ENCODE measurements at regions not wholly inside any gene's neighbourhood (a gene's known extent, or its start where the extent isn't known, plus 50 kb on each side); places are given as distances from the start of the nearest gene placed in this dataset.

DNA sequence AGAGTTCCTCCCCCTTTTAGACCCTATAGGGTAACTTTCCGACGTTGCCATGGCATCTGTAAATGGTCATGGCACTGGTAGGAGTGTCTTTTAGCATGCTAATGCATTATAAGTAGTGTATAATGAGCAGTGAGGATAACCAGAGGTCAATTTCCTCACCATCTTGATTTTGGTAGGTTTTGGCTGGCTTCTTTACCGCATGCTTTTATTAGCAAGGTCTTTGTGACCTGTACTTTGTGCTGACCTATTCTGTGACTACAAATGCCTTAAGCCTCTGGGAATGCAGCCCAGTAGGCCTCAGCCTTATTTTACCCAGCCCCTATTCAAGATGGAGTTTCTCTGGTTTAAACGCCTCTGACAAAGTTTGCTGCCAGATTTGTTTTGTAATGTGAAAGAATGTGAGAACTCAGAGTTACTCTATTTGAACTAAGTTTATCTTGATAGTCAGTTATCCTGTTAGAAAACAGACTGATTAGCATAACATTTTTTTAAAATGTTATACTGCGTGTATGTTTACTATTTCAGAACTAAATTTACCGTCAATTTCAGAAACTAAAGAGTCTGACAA, 111.3 kb upstream of the PRSS16 start:
- no peak for DNase-seq
- H3K36me3 ChIP-seq (replicated peaks in 1 of 2): no peaks in the 10 kb centered on the region
- H3K4me3 ChIP-seq: no peak overlapping the region
- peaks cover 16 to 19% of the 10 kb centered on the region in 2 donors for H3K4me1 ChIP-seq (replicated peaks in 1 of 2)
- TF ChIP-seq CTCF (IDR thresholded peaks at IDR 0.05) (no peak), POLR2A (IDR thresholded peaks at IDR 0.05) (no peak)
- WGBS, 4 donors: 89 to 95% (median 92%) methylated on average over 6 of the region's 6 CpGs
- intact Hi-C loops (cut with DNase I): no loop called here
- no peaks in the 10 kb centered on the region for H3K9me3 ChIP-seq (replicated peaks in 1 of 3)
- no peak overlapping the region for H3K27ac ChIP-seq
- H3K27me3 ChIP-seq: no peaks in the 10 kb centered on the region

DNA sequence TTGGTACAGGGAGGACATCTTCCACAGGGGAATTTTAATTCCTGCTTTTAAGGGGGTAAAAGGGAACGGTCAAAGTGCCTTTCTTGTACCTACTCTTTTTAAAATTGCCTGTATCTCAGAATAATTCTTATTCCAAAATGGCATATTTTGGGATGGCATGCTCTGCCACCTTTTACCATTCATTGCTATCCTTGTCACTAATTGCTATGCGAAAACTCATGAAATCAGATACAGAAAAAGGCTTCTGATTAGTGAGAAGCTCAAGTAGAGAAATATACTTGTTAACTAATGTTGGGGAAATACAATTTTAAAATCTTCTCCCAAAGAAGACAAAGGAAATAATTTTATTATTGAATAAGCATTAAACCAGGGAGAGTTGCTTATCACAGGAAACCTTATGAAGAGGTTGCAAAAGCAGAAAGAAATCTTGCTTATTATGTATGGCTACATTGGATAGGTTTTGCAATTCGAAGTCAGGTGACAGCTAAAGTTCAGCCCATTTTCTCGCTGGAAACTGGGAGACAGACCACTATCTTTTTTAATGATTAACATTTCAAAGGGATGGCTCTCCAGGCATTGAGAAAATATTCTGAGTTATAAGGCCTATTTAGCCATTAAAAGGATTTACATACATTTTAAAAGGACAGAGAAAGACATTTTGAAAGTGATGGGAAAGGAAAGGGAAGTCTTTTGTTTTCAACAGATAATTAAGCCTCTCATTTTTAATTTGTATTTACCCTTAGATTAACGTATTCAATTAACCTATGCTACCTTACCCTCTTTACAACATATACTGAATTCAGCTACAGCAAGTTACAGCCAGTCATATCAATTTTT, 110.3 kb upstream of the PRSS16 start:
- Histone ChIP-seq H3K4me1 (replicated peaks in 1 of 2) (peaks cover 13 to 15% of the 10 kb centered on the region in 2 donors), H3K27me3 (no peaks in the 10 kb centered on the region), H3K9me3 (replicated peaks in 1 of 3) (no peaks in the 10 kb centered on the region), H3K36me3 (replicated peaks in 1 of 2) (no peaks in the 10 kb centered on the region), H3K27ac (no peak overlapping the region), H3K4me3 (no peak overlapping the region)
- intact Hi-C loops (cut with DNase I): no loop called here
- WGBS, 4 donors: 84 to 90% (median 86%) methylated on average over 5 of the region's 5 CpGs
- no peak for TF ChIP-seq CTCF (IDR thresholded peaks at IDR 0.05)
- no peak for TF ChIP-seq POLR2A (IDR thresholded peaks at IDR 0.05)
- DNase-seq: no peak

GRCh38 chr6:27138406-27138805, 109.1 kb upstream of the PRSS16 start:
- TF ChIP-seq POLR2A (IDR thresholded peaks at IDR 0.05) (no peak), CTCF (IDR thresholded peaks at IDR 0.05) (no peak)
- no peak for DNase-seq
- WGBS, 4 donors: 74 to 85% (median 79%) methylated on average over 3 of the region's 3 CpGs
- Histone ChIP-seq H3K4me1 (replicated peaks in 1 of 2) (peaks cover 7 to 8% of the 10 kb centered on the region in 2 donors), H3K27me3 (no peaks in the 10 kb centered on the region), H3K4me3 (no peak overlapping the region), H3K36me3 (replicated peaks in 1 of 2) (no peaks in the 10 kb centered on the region), H3K9me3 (replicated peaks in 1 of 3) (no peaks in the 10 kb centered on the region), H3K27ac (peak overlapping the region in 1 of 5 donors; percentile 84)
- intact Hi-C loops (cut with DNase I): no loop called here

- peaks cover 5 to 6% of the 10 kb centered on the region in 2 donors for H3K4me1 ChIP-seq (replicated peaks in 1 of 2)
- TF ChIP-seq POLR2A (IDR thresholded peaks at IDR 0.05) (peak in 1 of 2 donors; percentile 28), CTCF (IDR thresholded peaks at IDR 0.05) (no peak)
- WGBS, 4 donors: 9 to 19% (median 11%) methylated on average over 16 to 36 of the region's 36 CpGs
- peak overlapping the region in 2 of 4 donors; percentile 0 to 50 for H3K4me3 ChIP-seq
- H3K27ac ChIP-seq: peak overlapping the region in 4 of 5 donors; percentile 34 to 84 (median 66)
- no peaks in the 10 kb centered on the region for H3K27me3 ChIP-seq
- intact Hi-C loops (cut with DNase I): no loop called here
- no peaks in the 10 kb centered on the region for H3K9me3 ChIP-seq (replicated peaks in 1 of 3)
- DNase-seq: peak in 4 of 7 donors; percentile 27 to 51 (median 40)
- no peaks in the 10 kb centered on the region for H3K36me3 ChIP-seq (replicated peaks in 1 of 2)
Observed at GRCh38 chr6:27138837-27139755, 108.4 kb upstream of the PRSS16 start.

All from adrenal gland (tissue), 9 donors.